Smooth muscle cell (in vitro differentiated cells): ENCODE measurements at regions not wholly inside any gene's neighbourhood (a gene's known extent, or its start where the extent isn't known, plus 50 kb on each side); places are given as distances from the start of the nearest gene placed in this dataset.

Experiments
- DNase-seq: peaks from one replicate; lab custom pipeline; 2025; ENCODE audit not compliant: unreplicated experiment; lab: John Stamatoyannopoulos, UW
- H2AFZ ChIP-seq: fragments of 200-600 bp; sonication (generic); 2 replicates; pipeline ENCODE4 v1.6.0; 2016; ENCODE audit warnings: antibody characterized with exemption, low read depth, mild to moderate bottlenecking
- H3F3A ChIP-seq: fragments of 200-600 bp; sonication (generic); 2 replicates; pipeline ENCODE4 v1.6.0; 2017; ENCODE audit warnings: antibody characterized with exemption, low read depth
- H3K27ac ChIP-seq: fragments of 200-600 bp; sonication (generic); 2 replicates; pipeline ENCODE4 v1.5.1; 2016; ENCODE audit warnings: low read depth, mild to moderate bottlenecking
- H3K27me3 ChIP-seq: fragments of 200-600 bp; sonication (generic); 2 replicates; pipeline ENCODE4 v1.6.1; 2016; ENCODE audit warnings: low read depth, mild to moderate bottlenecking
- H3K36me3 ChIP-seq: fragments of 200-600 bp; sonication (generic); 2 replicates; pipeline ENCODE4 v1.5.1; 2016; ENCODE audit warnings: low read depth
- H3K4me1 ChIP-seq: fragments of 200-600 bp; sonication (generic); 2 replicates; pipeline ENCODE4 v1.5.1; 2016; ENCODE audit warnings: low read depth
- H3K4me2 ChIP-seq: fragments of 200-600 bp; sonication (generic); 2 replicates; pipeline ENCODE4 v1.6.0; 2016; ENCODE audit warnings: mild to moderate bottlenecking
- H3K4me3 ChIP-seq: fragments of 200-600 bp; sonication (generic); 2 replicates; pipeline ENCODE4 v1.5.1; 2016; ENCODE audit warnings: mild to moderate bottlenecking
- H3K79me2 ChIP-seq: fragments of 200-600 bp; sonication (generic); 2 replicates; pipeline ENCODE4 v1.6.0; 2016; ENCODE audit warnings: low read depth, mild to moderate bottlenecking
- H3K9ac ChIP-seq: fragments of 200-600 bp; sonication (generic); 2 replicates; pipeline ENCODE4 v1.6.0; 2016; ENCODE audit warnings: low read depth
- H3K9me3 ChIP-seq: fragments of 200-600 bp; sonication (generic); replicated peaks from 2 replicates; pipeline ENCODE4 v1.5.1; 2016; ENCODE audit warnings: low read depth
- H4K20me1 ChIP-seq: fragments of 200-600 bp; sonication (generic); 2 replicates; pipeline ENCODE4 v1.6.0; 2016; ENCODE audit warnings: low read depth
- WGBS: methylation state at CpG from one replicate; pipeline ENCODE4 v1.1.7; 2016; ENCODE audit warnings: low lambda C conversion rate; 5-methylcytosine and 5-hydroxymethylcytosine counted together
- TF ChIP-seq, protein P1 (sequence below): fragments of 200-600 bp; sonication (generic); IDR thresholded peaks from 2 replicates; pipeline ENCODE4 v1.5.1; 2017; ENCODE audit warnings: borderline replicate concordance, mild to moderate bottlenecking, antibody characterized with exemption; ENCODE audit not compliant: insufficient read depth, poor library complexity, severe bottlenecking

DNA sequence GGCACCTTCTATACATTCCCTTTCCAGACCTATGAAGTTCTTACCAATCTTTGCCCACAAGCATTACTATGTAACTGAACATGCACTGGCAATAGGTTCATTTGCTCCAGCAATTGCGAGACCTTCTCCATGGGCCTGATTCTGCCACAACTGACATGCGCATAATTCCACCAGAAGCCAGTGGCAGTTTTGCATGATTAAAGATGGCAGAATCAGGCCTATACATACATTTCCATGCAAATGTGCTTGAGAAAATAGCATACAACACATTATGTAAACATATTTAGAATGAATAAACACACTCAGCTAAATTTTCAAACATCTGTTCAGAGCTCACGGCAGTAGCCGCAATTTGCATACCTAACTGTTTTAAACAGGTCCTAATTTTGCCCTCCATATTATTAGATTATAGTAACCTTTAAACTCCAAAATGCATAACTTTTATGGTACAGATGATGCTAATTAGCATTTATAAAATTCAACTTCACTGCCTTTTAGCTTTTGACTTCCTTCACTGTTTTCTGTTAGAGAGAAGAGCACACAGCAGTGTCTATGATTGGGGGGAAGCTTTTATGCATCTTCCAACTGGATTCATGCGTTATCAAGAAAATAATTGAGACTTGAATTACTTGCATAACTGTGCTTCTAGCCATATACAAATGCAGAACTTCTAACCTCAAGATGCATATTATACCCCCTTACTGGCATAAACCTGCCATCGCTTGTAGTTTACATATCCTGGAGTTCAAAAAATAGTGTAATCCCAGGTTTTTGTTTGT, 155.3 kb upstream of the CDH19 start:
- Histone ChIP-seq H4K20me1 (no peaks in the 10 kb centered on the region), H3K79me2 (no peaks in the 10 kb centered on the region), H3K9ac (no peak overlapping the region), H3F3A (no peaks in the 10 kb centered on the region), H3K9me3 (no peaks in the 10 kb centered on the region), H3K36me3 (no peaks in the 10 kb centered on the region), H3K4me1 (no peaks in the 10 kb centered on the region), H3K4me2 (no peak overlapping the region), H2AFZ (no peak overlapping the region), H3K27ac (no peak overlapping the region), H3K4me3 (no peak overlapping the region), H3K27me3 (no peaks in the 10 kb centered on the region)
- 93% methylated on average over 6 of the region's 6 CpGs for whole genome bisulfite sequencing
- TF ChIP-seq, protein P1, sequence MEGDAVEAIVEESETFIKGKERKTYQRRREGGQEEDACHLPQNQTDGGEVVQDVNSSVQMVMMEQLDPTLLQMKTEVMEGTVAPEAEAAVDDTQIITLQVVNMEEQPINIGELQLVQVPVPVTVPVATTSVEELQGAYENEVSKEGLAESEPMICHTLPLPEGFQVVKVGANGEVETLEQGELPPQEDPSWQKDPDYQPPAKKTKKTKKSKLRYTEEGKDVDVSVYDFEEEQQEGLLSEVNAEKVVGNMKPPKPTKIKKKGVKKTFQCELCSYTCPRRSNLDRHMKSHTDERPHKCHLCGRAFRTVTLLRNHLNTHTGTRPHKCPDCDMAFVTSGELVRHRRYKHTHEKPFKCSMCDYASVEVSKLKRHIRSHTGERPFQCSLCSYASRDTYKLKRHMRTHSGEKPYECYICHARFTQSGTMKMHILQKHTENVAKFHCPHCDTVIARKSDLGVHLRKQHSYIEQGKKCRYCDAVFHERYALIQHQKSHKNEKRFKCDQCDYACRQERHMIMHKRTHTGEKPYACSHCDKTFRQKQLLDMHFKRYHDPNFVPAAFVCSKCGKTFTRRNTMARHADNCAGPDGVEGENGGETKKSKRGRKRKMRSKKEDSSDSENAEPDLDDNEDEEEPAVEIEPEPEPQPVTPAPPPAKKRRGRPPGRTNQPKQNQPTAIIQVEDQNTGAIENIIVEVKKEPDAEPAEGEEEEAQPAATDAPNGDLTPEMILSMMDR, result no peak
- no peak for DNase-seq

DNA sequence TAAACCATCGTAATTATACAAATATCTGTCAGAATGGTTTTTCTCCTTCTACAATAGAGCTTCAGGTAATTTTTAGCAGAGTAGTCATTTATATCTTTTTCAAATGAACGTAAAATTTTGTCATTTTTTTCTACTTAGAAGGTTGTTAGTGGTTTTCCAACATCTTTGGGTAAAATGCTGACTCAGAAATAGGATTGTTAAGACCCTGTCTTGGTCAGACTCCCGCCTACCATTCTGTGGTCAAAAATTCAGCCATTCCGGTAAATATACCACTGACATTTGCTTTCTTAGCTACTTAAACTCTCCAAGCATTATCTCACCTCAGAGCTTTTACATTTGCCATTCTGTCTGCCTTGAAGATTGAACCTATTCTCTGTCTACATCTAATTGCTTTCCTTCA, 154.1 kb upstream of the CDH19 start:
- 62% methylated on average over 4 of the region's 4 CpGs for WGBS
- DNase-seq, result no peak
- H3K27me3 ChIP-seq, result no peaks in the 10 kb centered on the region

DNA sequence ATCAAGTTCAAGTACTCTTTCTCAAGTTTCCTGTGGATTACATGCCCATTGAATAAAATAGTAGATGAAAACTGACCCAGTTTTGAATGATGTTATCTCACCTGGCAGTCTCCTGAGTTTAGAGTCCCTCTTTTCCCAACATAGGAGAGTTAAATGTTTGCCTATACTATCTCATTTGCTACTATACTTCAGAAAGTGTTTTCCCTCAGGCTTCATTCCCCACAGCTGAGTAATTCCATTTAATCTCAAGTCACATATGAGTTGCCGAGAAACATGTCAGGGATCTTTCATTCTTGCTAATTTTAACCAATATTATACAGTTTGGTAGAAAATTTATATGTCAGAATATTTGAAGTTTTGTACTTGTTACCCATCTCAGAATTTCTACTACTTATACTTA, 150.4 kb upstream of the CDH19 start:
- Histone ChIP-seq H3K4me1 (peaks cover 5% of the 10 kb centered on the region), H3K4me3 (no peak overlapping the region), H3K27me3 (no peaks in the 10 kb centered on the region), H3K27ac (no peak overlapping the region), H4K20me1 (no peaks in the 10 kb centered on the region), H3K79me2 (no peaks in the 10 kb centered on the region), H3F3A (no peaks in the 10 kb centered on the region), H3K9ac (no peak overlapping the region), H2AFZ (no peak overlapping the region), H3K36me3 (no peaks in the 10 kb centered on the region), H3K4me2 (no peak overlapping the region), H3K9me3 (no peaks in the 10 kb centered on the region)
- TF ChIP-seq, protein P1, result no peak
- no peak for DNase-seq
- WGBS, result 48% methylated on average over 1 of the region's 1 CpG

More for the DNA sequence above, 154.1 kb upstream of the CDH19 start:
- H2AFZ ChIP-seq, result no peak overlapping the region
- H3K4me1 ChIP-seq, result peaks cover 5% of the 10 kb centered on the region
- no peaks in the 10 kb centered on the region for H3K36me3 ChIP-seq
- H3K4me2 ChIP-seq, result no peak overlapping the region
- no peaks in the 10 kb centered on the region for H3K79me2 ChIP-seq
- peak overlapping the region; percentile 36 for H3K27ac ChIP-seq
- no peak overlapping the region for H3K9ac ChIP-seq
- no peaks in the 10 kb centered on the region for H3K9me3 ChIP-seq
- no peaks in the 10 kb centered on the region for H3F3A ChIP-seq
- TF ChIP-seq, protein P1, result no peak
- H3K4me3 ChIP-seq, result no peak overlapping the region
- H4K20me1 ChIP-seq, result no peaks in the 10 kb centered on the region

DNA sequence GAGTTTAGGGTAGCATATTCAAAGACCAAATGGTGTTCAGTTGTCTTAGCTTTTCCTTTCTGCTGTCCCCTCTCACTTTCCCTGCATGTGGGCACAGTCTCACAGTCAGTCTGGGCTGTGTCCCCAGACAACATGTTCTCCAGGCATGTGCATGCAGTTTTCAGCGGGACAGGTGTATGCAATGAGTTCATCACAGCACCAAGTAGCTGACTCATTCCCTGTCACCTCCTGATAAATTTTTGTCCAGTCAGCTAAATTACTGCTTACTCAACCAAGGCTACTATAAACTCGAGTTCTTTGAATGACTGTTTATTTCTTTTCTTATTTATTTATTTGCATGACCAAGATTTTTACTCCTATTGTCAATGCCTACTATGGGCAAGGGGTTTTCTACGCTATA, 148.8 kb upstream of the CDH19 start:
- Histone ChIP-seq H3K79me2 (no peaks in the 10 kb centered on the region), H3K9ac (no peak overlapping the region), H2AFZ (no peak overlapping the region), H3K4me2 (no peak overlapping the region), H3K4me1 (peaks cover 5% of the 10 kb centered on the region), H4K20me1 (no peaks in the 10 kb centered on the region), H3K9me3 (no peaks in the 10 kb centered on the region), H3K27me3 (no peaks in the 10 kb centered on the region), H3K36me3 (no peaks in the 10 kb centered on the region), H3F3A (no peaks in the 10 kb centered on the region), H3K4me3 (no peak overlapping the region), H3K27ac (no peak overlapping the region)
- TF ChIP-seq, protein P1, result no peak
- WGBS, result 75% methylated on average over 3 of the region's 3 CpGs
- DNase-seq, result no peak
